Karpas-422 (cell line): ENCODE measurements at regions not wholly inside any gene's neighbourhood (a gene's known extent, or its start where the extent isn't known, plus 50 kb on each side); places are given as distances from the start of the nearest gene placed in this dataset.
A peak's percentile ranks its signal among the peaks of the same experiment; 100 is the strongest.

Experiments
- DNase-seq: peaks from one replicate; pipeline ENCODE4 v3.0.0-alpha.2; 2015
- H2AFZ ChIP-seq: fragments of 200-600 bp; sonication (generic); 2 replicates; pipeline ENCODE4 v1.6.1; 2014; ENCODE audit warnings: antibody characterized with exemption, low read length, mixed read lengths
- H3K27ac ChIP-seq: fragments of 200-600 bp; sonication (generic); 2 replicates; pipeline ENCODE4 v1.5.1; 2014; ENCODE audit warnings: mild to moderate bottlenecking, low read length, moderate library complexity
- H3K27me3 ChIP-seq: fragments of 200-600 bp; sonication (generic); 2 replicates; pipeline ENCODE4 v1.6.1; 2014; ENCODE audit warnings: low read length, mixed read lengths
- H3K36me3 ChIP-seq: fragments of 200-600 bp; sonication (generic); 2 replicates; pipeline ENCODE4 v1.6.1; 2014; ENCODE audit warnings: low read length, mixed read lengths; ENCODE audit not compliant: insufficient read depth
- H3K4me1 ChIP-seq: fragments of 200-600 bp; sonication (generic); 2 replicates; pipeline ENCODE4 v1.6.1; 2014; ENCODE audit warnings: mild to moderate bottlenecking, low read length, mixed read lengths
- H3K4me2 ChIP-seq: fragments of 200-600 bp; sonication (generic); 2 replicates; pipeline ENCODE4 v1.6.1; 2014; ENCODE audit warnings: low read length, low read depth, mild to moderate bottlenecking; ENCODE audit not compliant: poor library complexity, severe bottlenecking
- H3K4me3 ChIP-seq: fragments of 200-600 bp; sonication (generic); 2 replicates; pipeline ENCODE4 v1.5.1; 2014; ENCODE audit warnings: mild to moderate bottlenecking, antibody characterized with exemption, low read length, mixed read lengths
- H3K79me2 ChIP-seq: fragments of 200-600 bp; sonication (generic); 2 replicates; pipeline ENCODE4 v1.6.1; 2014; ENCODE audit warnings: mild to moderate bottlenecking, low read length, mixed read lengths
- H3K9ac ChIP-seq: fragments of 200-600 bp; sonication (generic); 2 replicates; pipeline ENCODE4 v1.6.0; 2014; ENCODE audit warnings: low read length
- H3K9me2 ChIP-seq: fragments of 200-600 bp; sonication (generic), shearing (Covaris generic); replicated peaks from 2 replicates; pipeline ENCODE4 v1.6.0; 2014; ENCODE audit warnings: mild to moderate bottlenecking, low read length, moderate library complexity; ENCODE audit not compliant: insufficient read depth
- H3K9me3 ChIP-seq: fragments of 300-700, 200-600 bp; sonication (generic); 2 replicates; pipeline ENCODE4 v1.6.1; 2014; ENCODE audit warnings: low read length, mixed read lengths
- H4K20me1 ChIP-seq: fragments of 200-600 bp; sonication (generic); 2 replicates; pipeline ENCODE4 v1.6.1; 2014; ENCODE audit warnings: mild to moderate bottlenecking, antibody characterized with exemption, low read length, low read depth; ENCODE audit not compliant: insufficient read depth

DNA sequence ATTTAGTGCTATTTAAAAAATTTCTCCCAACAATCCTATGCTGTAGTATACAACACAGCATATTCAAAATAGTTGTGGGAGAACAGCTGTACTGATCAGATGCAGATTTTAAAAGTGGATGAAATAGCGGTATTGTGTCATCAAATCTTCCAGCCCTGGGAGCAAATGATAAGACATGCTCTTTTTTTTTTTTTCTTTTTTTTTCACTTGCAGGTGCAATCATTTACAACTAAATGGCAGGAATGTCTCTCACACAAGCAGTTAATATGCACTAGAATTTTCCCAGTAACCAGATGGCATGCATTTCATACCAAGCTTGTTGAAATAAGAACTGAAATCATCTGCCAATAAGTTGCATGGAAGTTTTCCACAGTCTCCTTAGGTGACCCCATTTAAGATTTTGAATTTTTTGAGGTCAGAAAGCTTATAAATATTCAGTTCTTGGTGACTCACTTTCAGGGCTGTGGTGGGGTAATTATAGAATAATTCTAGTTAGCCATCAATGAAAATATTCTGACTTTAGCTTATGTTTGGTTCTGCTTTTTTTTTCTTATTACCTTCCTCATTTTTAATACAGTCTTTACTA is 623.9 kb upstream of the NR5A2 start:
- Histone ChIP-seq H3K79me2 (no peaks in the 10 kb centered on the region), H3K9me2 (no peaks in the 10 kb centered on the region), H3K9ac (no peak overlapping the region), H3K4me1 (no peaks in the 10 kb centered on the region), H3K27me3 (no peaks in the 10 kb centered on the region), H2AFZ (no peak overlapping the region), H3K27ac (no peak overlapping the region), H4K20me1 (no peaks in the 10 kb centered on the region), H3K36me3 (no peaks in the 10 kb centered on the region), H3K9me3 (no peaks in the 10 kb centered on the region), H3K4me3 (no peak overlapping the region), H3K4me2 (no peak overlapping the region)
- DNase-seq = peak; percentile 19

DNA sequence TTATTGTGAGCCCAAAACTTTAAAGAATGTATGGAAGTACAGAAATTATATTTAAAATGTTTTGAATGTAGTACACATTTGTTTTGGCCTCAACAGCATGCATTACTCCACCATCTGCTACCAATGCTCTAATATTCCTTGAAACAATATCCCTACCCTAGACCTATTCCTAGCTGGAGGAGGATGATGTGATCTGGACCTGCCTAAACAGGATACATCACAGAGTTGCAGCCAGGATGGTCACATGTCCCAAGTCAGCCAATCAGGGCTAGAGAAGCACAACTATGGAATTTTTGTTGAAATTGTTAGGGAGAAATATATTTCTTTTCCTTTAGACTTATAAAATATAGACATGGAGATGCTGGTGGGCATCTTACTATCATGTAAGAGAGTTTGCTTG is 623.3 kb upstream of the NR5A2 start:
- H3K4me1 ChIP-seq = no peaks in the 10 kb centered on the region
- H4K20me1 ChIP-seq = no peaks in the 10 kb centered on the region
- no peaks in the 10 kb centered on the region for H3K27me3 ChIP-seq
- no peak overlapping the region for H3K4me2 ChIP-seq
- no peak overlapping the region for H3K27ac ChIP-seq
- H3K9ac ChIP-seq = no peak overlapping the region
- no peak overlapping the region for H2AFZ ChIP-seq
- no peaks in the 10 kb centered on the region for H3K79me2 ChIP-seq
- H3K4me3 ChIP-seq = no peak overlapping the region
- no peaks in the 10 kb centered on the region for H3K36me3 ChIP-seq
- H3K9me3 ChIP-seq = no peaks in the 10 kb centered on the region
- no peaks in the 10 kb centered on the region for H3K9me2 ChIP-seq
- no peak for DNase-seq

- H3K9me3 ChIP-seq = no peaks in the 10 kb centered on the region
- H3K36me3 ChIP-seq = no peaks in the 10 kb centered on the region
- no peaks in the 10 kb centered on the region for H3K4me1 ChIP-seq
- H3K27me3 ChIP-seq = no peaks in the 10 kb centered on the region
- H3K27ac ChIP-seq = no peak overlapping the region
- no peak overlapping the region for H3K4me2 ChIP-seq
- H3K4me3 ChIP-seq = no peak overlapping the region
- H2AFZ ChIP-seq = no peak overlapping the region
- no peaks in the 10 kb centered on the region for H3K79me2 ChIP-seq
- DNase-seq = no peak
- no peaks in the 10 kb centered on the region for H3K9me2 ChIP-seq
- no peaks in the 10 kb centered on the region for H4K20me1 ChIP-seq
- no peak overlapping the region for H3K9ac ChIP-seq
These were observed 622.5 kb upstream of the NR5A2 start for GRCh38 chr1:199404976-199405375.

GRCh38 chr1:199405634-199406196 is 621.8 kb upstream of the NR5A2 start:
- H3K79me2 ChIP-seq = no peaks in the 10 kb centered on the region
- H3K4me1 ChIP-seq = no peaks in the 10 kb centered on the region
- no peaks in the 10 kb centered on the region for H3K27me3 ChIP-seq
- H3K9ac ChIP-seq = no peak overlapping the region
- no peak overlapping the region for H2AFZ ChIP-seq
- H3K27ac ChIP-seq = no peak overlapping the region
- no peak for DNase-seq
- H3K36me3 ChIP-seq = no peaks in the 10 kb centered on the region
- no peak overlapping the region for H3K4me2 ChIP-seq
- no peaks in the 10 kb centered on the region for H4K20me1 ChIP-seq
- no peaks in the 10 kb centered on the region for H3K9me3 ChIP-seq
- no peak overlapping the region for H3K4me3 ChIP-seq
- no peaks in the 10 kb centered on the region for H3K9me2 ChIP-seq

GRCh38 chr1:199410462-199410861 is 617.0 kb upstream of the NR5A2 start:
- H3K4me2 ChIP-seq = no peak overlapping the region

GRCh38 chr1:199411506-199411905 is 616.0 kb upstream of the NR5A2 start:
- H3K4me1 ChIP-seq = no peaks in the 10 kb centered on the region
- no peak overlapping the region for H3K4me3 ChIP-seq
- H3K4me2 ChIP-seq = no peak overlapping the region
- no peaks in the 10 kb centered on the region for H4K20me1 ChIP-seq
- no peak overlapping the region for H3K27ac ChIP-seq
- H2AFZ ChIP-seq = no peak overlapping the region
- H3K27me3 ChIP-seq = no peaks in the 10 kb centered on the region
- H3K79me2 ChIP-seq = no peaks in the 10 kb centered on the region
- H3K9me2 ChIP-seq = no peaks in the 10 kb centered on the region
- H3K9me3 ChIP-seq = no peaks in the 10 kb centered on the region
- no peak overlapping the region for H3K9ac ChIP-seq
- H3K36me3 ChIP-seq = no peaks in the 10 kb centered on the region
- no peak for DNase-seq

More at GRCh38 chr1:199410462-199410861, 617.0 kb upstream of the NR5A2 start:
- H3K36me3 ChIP-seq = no peaks in the 10 kb centered on the region
- no peak for DNase-seq
- no peaks in the 10 kb centered on the region for H4K20me1 ChIP-seq
- H3K4me3 ChIP-seq = no peak overlapping the region
- no peak overlapping the region for H3K9ac ChIP-seq
- no peaks in the 10 kb centered on the region for H3K4me1 ChIP-seq
- H2AFZ ChIP-seq = no peak overlapping the region
- H3K27ac ChIP-seq = no peak overlapping the region
- H3K79me2 ChIP-seq = no peaks in the 10 kb centered on the region
- no peaks in the 10 kb centered on the region for H3K27me3 ChIP-seq
- H3K9me3 ChIP-seq = no peaks in the 10 kb centered on the region
- no peaks in the 10 kb centered on the region for H3K9me2 ChIP-seq

GRCh38 chr1:199422206-199422605 is 605.3 kb upstream of the NR5A2 start:
- no peaks in the 10 kb centered on the region for H3K4me1 ChIP-seq
- DNase-seq = no peak
- H3K9me3 ChIP-seq = no peaks in the 10 kb centered on the region
- no peaks in the 10 kb centered on the region for H3K79me2 ChIP-seq
- no peak overlapping the region for H3K9ac ChIP-seq
- H4K20me1 ChIP-seq = no peaks in the 10 kb centered on the region
- no peak overlapping the region for H3K4me2 ChIP-seq
- no peaks in the 10 kb centered on the region for H3K36me3 ChIP-seq
- no peaks in the 10 kb centered on the region; the same call in 1 of the 2 replicates for H3K27me3 ChIP-seq
- no peak overlapping the region for H2AFZ ChIP-seq
- H3K9me2 ChIP-seq = no peaks in the 10 kb centered on the region
- H3K4me3 ChIP-seq = no peak overlapping the region
- H3K27ac ChIP-seq = no peak overlapping the region

DNA sequence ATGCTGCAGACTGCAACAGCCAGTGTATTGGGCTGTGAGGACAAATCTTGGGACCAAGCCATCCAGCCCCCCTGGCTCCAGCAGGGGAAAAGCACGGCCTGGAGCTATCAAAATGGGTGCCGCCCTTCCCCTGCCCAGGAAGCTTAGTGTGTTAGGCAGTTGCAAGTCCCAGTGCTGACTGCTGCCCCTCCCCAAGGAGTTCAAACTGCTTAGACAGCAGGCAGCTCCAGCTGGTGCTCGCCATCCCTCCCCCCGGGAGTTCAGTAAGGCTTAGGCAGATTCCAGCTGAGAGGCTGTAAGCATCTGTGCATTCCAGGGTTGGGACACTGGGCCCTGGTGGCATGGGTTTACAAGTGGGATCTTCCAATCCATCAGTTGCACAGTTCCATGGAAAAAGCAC is 579.6 kb upstream of the NR5A2 start:
- Histone ChIP-seq H3K4me2 (no peak overlapping the region), H2AFZ (no peak overlapping the region), H3K4me1 (no peaks in the 10 kb centered on the region), H3K9me2 (no peaks in the 10 kb centered on the region), H3K36me3 (no peaks in the 10 kb centered on the region), H3K27me3 (no peaks in the 10 kb centered on the region), H3K27ac (no peak overlapping the region), H3K9me3 (no peaks in the 10 kb centered on the region), H3K79me2 (no peaks in the 10 kb centered on the region), H3K9ac (no peak overlapping the region), H4K20me1 (no peaks in the 10 kb centered on the region), H3K4me3 (no peak overlapping the region)
- DNase-seq = no peak
